Right forelimb (tissue), 1 donor: ENCODE measurements at regions not wholly inside any gene's neighbourhood (a gene's known extent, or its start where the extent isn't known, plus 50 kb on each side); places are given as distances from the start of the nearest gene placed in this dataset.
"Not testable (repeated sequence)": the region's sequence is repeated elsewhere in the genome, so short reads cannot be mapped to it uniquely, and the experiment has no call there.

Experiments
- DNase-seq: peaks from one replicate; pipeline ENCODE4 v3.0.0-alpha.2; 2018

- DNase-seq: no peak
These were observed 162.4 kb upstream of the PRICKLE2 start for GRCh38 chr3:64387688-64388087.

DNA sequence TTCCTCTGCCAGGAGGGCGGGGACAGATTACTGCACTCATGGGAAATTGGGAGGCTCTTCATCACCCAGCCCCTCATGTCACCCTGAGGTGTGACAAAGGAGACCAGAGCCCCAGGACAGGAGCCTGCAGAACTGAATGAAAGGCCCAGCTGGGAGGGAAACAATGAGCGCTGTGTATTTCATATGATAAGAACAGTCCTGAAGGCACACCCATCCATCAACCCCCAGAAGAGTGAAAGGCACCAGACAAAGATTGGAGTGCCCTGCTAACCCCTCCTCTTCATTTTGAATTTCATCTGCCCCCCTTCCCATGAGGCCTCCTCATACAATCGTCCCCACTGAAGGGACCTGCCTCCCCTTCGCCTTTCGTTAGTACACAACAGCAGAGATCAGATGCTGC lies 160.0 kb upstream of the PRICKLE2 start:
- DNase-seq: no peak

- DNase-seq: no peak
These were observed 159.3 kb upstream of the PRICKLE2 start for GRCh38 chr3:64384561-64384960.

DNA sequence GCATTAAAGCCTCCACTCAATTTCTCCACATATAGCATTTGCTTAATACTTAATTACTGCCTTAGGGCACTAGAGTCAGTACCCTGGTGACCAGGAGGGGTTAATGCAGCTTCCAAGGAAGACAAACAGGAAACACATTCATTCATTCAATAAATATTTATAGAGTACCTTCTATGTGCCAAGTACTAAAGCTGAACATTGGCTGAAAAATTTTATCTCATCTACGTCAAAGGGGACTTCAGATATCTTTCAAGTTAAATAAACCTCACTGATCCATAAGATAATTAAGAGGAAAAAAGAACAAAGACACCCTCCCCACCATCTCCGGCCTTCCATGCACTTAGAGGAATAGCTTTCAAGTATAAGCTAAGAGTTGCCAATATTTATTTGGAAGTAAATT lies 156.9 kb upstream of the PRICKLE2 start:
- no peak for DNase-seq

DNA sequence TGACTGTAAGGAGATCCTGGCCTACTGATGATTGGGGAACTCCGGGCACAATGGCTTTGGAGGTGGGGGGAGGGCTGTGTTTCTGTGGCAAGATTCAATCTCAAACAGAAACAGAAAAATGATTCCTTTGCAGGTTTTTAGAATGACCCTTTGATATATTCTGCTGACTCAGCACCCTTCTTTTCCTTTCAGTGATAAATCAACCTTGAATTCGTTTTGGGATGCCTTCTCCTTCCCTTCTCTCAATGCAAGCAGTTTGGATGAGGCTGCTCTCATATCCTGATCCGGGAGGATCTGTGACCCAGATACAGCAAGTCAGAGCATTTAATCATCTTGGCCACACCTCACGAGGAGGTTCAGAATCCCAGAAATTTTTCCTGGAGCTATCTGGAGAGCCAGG lies 156.1 kb upstream of the PRICKLE2 start:
- DNase-seq: no peak

GRCh38 chr3:64380546-64380945 lies 155.3 kb upstream of the PRICKLE2 start:
- DNase-seq: no peak

- no peak for DNase-seq
These were observed 154.0 kb upstream of the PRICKLE2 start for GRCh38 chr3:64379221-64379620.

- no peak for DNase-seq
These were observed 152.7 kb upstream of the PRICKLE2 start for GRCh38 chr3:64377942-64378341.

DNA sequence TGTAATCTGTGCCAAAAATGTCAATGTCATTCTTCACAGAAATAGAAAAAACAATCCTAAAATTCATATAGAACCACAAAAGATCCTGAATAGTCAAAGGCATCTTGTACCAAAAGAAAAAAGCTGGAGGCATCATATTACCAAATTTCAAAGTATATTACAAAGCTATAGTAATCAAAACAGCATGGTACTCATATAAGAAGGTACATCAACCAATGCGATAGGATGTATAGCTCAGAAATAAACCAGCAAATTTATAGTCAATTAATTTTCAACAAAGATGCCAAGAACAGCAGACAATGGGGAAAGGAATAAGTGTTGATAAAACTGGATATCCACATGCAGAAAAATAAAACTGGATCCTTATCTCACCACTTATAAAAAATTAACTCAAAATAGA lies 150.5 kb upstream of the PRICKLE2 start:
- no peak for DNase-seq

DNA sequence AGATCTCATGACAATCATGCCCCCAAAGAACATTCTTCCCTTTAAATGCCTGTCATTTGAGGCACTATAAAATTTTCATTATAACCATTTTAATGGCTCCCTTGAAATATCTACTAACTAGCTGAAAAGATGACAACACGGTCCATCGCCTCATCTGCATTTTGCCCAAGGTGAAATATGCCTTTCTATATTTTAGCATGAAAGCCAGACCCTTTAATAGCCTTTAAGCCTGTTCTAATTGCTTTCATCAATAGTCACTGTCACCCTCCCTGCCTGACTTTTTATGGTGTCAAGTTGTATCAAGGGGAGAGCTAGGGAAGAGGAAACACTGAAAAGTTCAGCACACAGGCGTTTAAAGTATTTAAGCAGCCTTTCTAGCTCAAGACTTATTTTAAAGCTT lies 144.1 kb upstream of the PRICKLE2 start:
- DNase-seq: no peak

- DNase-seq: no peak
These were observed 143.2 kb upstream of the PRICKLE2 start for GRCh38 chr3:64368257-64369020.

- DNase-seq: no peak
These were observed 140.6 kb upstream of the PRICKLE2 start for GRCh38 chr3:64365877-64366276.

DNA sequence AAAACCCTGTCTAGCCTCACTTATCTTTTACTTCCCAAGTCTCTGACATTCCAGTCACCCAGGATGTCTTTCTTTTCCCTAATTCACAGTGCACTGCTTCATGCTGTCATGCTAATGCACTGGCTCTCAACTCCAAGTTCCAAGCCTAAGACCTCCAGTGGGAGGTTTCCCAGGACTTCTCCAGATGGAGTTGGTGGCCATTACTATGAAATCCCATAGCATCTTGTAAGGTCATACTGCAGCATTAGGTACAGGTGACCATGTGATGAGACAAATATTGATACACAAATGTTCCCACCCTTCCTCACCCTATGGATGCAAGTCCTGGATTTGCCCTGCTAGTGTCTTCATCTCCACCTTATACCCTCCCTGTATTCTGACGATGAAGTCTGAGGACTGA lies 138.6 kb upstream of the PRICKLE2 start:
- no peak for DNase-seq

- DNase-seq: no peak
These were observed 136.9 kb upstream of the PRICKLE2 start for GRCh38 chr3:64361962-64362735.

DNA sequence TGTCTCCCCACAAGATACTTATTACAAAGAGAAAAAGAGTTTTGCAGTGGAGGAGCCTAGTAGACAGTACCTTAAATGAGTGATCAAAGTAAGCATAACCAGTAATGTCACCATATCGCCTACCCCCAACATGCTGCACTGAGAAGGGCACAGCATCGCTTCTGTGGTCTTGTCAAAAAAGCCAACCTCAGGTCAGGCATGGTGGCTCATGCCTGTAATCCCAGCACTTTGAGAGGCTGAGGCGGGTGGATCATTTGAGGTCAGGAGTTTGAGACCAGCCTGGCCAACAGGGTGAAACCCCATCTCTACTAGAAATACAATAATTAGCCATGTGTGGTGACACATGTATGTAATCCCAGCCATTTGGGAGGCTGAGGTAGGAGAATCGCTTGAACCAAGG lies 135.8 kb upstream of the PRICKLE2 start:
- DNase-seq: not testable (repeated sequence)

DNA sequence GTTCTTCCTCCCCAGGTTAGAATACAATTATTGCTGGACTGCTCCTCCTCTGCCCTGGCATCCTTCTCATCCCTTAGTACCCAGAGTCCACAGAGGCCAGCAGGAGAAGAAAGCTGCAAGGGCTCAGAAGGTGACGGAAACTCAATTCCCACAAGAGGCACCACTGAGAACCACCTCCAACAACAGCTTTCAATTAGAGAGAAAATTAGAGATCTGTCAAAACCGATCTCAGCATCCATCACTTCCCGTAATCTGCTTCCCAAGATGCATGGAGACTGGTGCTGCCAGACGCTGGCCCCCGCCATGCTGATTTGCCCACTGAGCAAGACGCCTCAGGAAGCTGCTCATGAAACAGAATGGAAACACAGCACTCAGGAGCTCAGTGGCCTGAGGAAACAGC lies 135.0 kb upstream of the PRICKLE2 start:
- DNase-seq: no peak

DNA sequence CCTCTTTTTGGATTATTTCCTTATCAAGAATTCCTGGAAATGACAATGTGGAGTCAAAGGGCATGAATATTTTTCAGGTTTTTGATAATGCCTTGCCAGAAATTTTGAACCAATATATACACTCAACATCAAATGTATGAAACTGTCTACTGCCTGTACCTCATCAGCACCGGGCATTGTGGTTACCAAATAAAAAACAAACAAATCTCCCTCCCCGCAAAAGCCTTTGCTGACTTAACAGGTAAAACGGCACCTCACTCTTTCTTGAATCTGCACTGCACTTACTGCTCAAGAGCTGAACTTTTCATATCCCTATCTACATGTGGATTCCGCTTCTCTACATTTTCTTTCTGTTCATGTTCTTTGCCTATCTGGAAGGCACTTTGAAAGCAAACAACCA lies 134.5 kb upstream of the PRICKLE2 start:
- no peak for DNase-seq

DNA sequence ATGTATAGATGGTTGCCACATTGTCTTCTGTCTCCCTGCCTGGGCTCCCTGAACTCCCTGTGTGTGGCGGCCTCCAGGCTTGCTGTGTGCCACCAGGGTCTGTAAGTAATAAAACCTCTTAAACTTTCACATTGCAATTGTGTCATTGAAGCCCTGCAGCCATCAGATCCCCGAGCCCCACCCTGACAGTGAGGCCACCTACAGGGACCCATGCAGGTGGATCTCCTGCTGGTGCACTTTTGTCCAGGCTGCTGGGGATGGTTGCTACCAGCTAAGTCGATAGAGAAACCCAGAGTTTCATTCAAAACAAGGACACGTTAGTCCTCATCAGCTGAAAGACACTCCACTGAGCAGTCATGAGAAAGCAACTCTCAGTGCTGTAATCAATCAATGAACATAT lies 133.6 kb upstream of the PRICKLE2 start:
- DNase-seq: no peak

- no peak for DNase-seq
These were observed 132.9 kb upstream of the PRICKLE2 start for GRCh38 chr3:64358176-64358575.

DNA sequence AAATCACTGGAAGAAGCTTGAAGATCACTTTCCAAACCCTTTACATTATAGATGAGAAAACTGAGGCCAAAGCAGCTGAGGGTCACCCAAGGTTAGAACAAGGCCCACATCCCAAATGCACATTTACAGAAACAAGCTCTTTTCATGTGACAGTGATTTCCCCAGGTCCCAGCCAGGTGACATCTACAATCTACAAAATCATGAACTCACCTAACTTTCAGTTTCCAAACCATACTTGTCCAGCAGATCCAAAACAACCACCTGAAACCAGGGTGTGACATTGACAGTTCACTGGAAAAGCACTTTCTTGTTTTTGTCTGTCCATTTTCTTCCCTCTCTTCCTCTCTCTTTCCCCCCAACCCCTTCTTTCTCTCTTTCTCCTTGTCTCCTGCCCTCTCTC lies 132.2 kb upstream of the PRICKLE2 start:
- no peak for DNase-seq

GRCh38 chr3:64355401-64355807 lies 130.1 kb upstream of the PRICKLE2 start:
- no peak for DNase-seq

DNA sequence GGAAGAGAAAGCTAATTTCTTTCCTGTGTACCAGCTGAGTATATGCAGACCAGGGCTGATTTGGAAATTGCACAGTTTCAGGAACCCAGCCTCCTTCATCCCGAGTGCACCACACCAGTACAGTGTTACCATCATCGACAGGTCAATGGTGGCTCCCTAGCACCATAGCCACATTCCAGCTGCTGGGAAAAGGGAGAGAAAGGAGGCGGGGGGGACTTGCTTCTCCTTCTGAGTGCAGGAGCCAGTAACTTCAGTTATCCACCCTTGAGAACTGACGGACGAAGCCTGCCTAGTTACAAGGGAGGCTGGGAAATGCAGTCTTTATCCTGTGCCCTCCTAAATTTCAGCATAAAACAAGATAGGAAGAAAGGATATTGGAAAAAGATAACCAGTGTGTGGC lies 129.7 kb upstream of the PRICKLE2 start:
- DNase-seq: no peak

DNA sequence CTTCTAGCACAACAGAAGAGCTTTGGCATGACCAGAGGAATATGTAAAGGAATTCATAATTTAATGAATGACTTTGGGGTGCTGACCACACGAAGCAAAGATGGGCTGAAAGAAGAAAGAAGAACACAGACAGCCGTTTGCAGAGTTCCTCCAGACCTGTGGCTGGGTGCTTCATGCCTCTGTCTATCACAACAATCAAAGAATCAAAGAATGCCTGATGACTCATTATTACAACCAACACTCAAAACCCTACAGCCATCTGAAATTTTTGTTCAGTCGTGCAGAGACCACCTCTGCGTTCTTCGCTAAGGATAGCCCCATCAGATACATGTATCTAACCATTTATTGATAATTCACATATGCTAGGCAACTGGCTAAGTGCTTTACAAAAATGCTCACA lies 129.0 kb upstream of the PRICKLE2 start:
- no peak for DNase-seq

- no peak for DNase-seq
These were observed 128.0 kb upstream of the PRICKLE2 start for GRCh38 chr3:64353226-64353625.

GRCh38 chr3:64352639-64352992 lies 127.3 kb upstream of the PRICKLE2 start:
- no peak for DNase-seq
